ENCODE measurements at regions not wholly inside any gene's neighbourhood (a gene's known extent, or its start where the extent isn't known, plus 50 kb on each side); places are given as distances from the start of the nearest gene placed in this dataset.

- Mint-ChIP-seq H3K4me3 (no peak overlapping the region), H3K27me3 (no peaks in the 10 kb centered on the region), H3K4me1 (no peaks in the 10 kb centered on the region), H3K36me3 (no peaks in the 10 kb centered on the region), H3K9me3 (no peaks in the 10 kb centered on the region), H3K27ac (no peak overlapping the region)
- ATAC-seq: peak; percentile 17
Measured at GRCh38 chr2:8098476-8099266, 583.2 kb upstream of the ID2 start.

- H3K4me1 Mint-ChIP-seq: no peaks in the 10 kb centered on the region
- no peak overlapping the region for H3K4me3 Mint-ChIP-seq
- no peak for ATAC-seq
- H3K27ac Mint-ChIP-seq: no peak overlapping the region
- H3K9me3 Mint-ChIP-seq: no peaks in the 10 kb centered on the region
- H3K27me3 Mint-ChIP-seq: no peaks in the 10 kb centered on the region
- H3K36me3 Mint-ChIP-seq: no peaks in the 10 kb centered on the region
Measured at GRCh38 chr2:8099267-8099582, 582.6 kb upstream of the ID2 start.

GRCh38 chr2:8101614-8102277 is 580.1 kb upstream of the ID2 start:
- no peaks in the 10 kb centered on the region for H3K9me3 Mint-ChIP-seq
- no peak overlapping the region for H3K27ac Mint-ChIP-seq
- H3K27me3 Mint-ChIP-seq: peaks cover 21% of the 10 kb centered on the region
- H3K4me1 Mint-ChIP-seq: no peaks in the 10 kb centered on the region
- H3K4me3 Mint-ChIP-seq: no peak overlapping the region
- no peak for ATAC-seq
- no peaks in the 10 kb centered on the region for H3K36me3 Mint-ChIP-seq

GRCh38 chr2:8102470-8102869 is 579.4 kb upstream of the ID2 start:
- Mint-ChIP-seq H3K36me3 (no peaks in the 10 kb centered on the region), H3K27me3 (peaks cover 21% of the 10 kb centered on the region), H3K4me1 (no peaks in the 10 kb centered on the region), H3K9me3 (no peaks in the 10 kb centered on the region), H3K4me3 (no peak overlapping the region), H3K27ac (no peak overlapping the region)
- no peak for ATAC-seq

GRCh38 chr2:8103085-8103708 is 578.7 kb upstream of the ID2 start:
- ATAC-seq: no peak
- Mint-ChIP-seq H3K4me1 (no peaks in the 10 kb centered on the region), H3K4me3 (no peak overlapping the region), H3K36me3 (no peaks in the 10 kb centered on the region), H3K9me3 (no peaks in the 10 kb centered on the region), H3K27ac (no peak overlapping the region), H3K27me3 (peaks cover 21% of the 10 kb centered on the region)

GRCh38 chr2:8107150-8107549 is 574.7 kb upstream of the ID2 start:
- Mint-ChIP-seq H3K4me3 (no peak overlapping the region), H3K4me1 (no peaks in the 10 kb centered on the region), H3K27ac (no peak overlapping the region), H3K9me3 (no peaks in the 10 kb centered on the region), H3K36me3 (no peaks in the 10 kb centered on the region), H3K27me3 (peaks cover 34% of the 10 kb centered on the region)
- no peak for ATAC-seq

GRCh38 chr2:8107621-8108378 is 574.1 kb upstream of the ID2 start:
- Mint-ChIP-seq H3K27ac (no peak overlapping the region), H3K36me3 (no peaks in the 10 kb centered on the region)

GRCh38 chr2:8110716-8111115 is 571.1 kb upstream of the ID2 start:
- H3K27me3 Mint-ChIP-seq: peaks cover 51% of the 10 kb centered on the region
- ATAC-seq: no peak
- no peaks in the 10 kb centered on the region for H3K36me3 Mint-ChIP-seq
- H3K9me3 Mint-ChIP-seq: no peaks in the 10 kb centered on the region
- no peak overlapping the region for H3K27ac Mint-ChIP-seq
- H3K4me1 Mint-ChIP-seq: no peaks in the 10 kb centered on the region
- no peak overlapping the region for H3K4me3 Mint-ChIP-seq

More at GRCh38 chr2:8107621-8108378, 574.1 kb upstream of the ID2 start:
- no peak for ATAC-seq
- no peak overlapping the region for H3K4me3 Mint-ChIP-seq
- no peaks in the 10 kb centered on the region for H3K4me1 Mint-ChIP-seq
- H3K27me3 Mint-ChIP-seq: peaks cover 41% of the 10 kb centered on the region
- no peaks in the 10 kb centered on the region for H3K9me3 Mint-ChIP-seq

GRCh38 chr2:8111193-8111592 is 570.7 kb upstream of the ID2 start:
- H3K27me3 Mint-ChIP-seq: peaks cover 46% of the 10 kb centered on the region
- no peak overlapping the region for H3K4me3 Mint-ChIP-seq
- ATAC-seq: no peak
- H3K9me3 Mint-ChIP-seq: no peaks in the 10 kb centered on the region
- no peak overlapping the region for H3K27ac Mint-ChIP-seq
- H3K36me3 Mint-ChIP-seq: no peaks in the 10 kb centered on the region
- peaks cover 2% of the 10 kb centered on the region for H3K4me1 Mint-ChIP-seq

- H3K27me3 Mint-ChIP-seq: peaks cover 45% of the 10 kb centered on the region
- H3K27ac Mint-ChIP-seq: no peak overlapping the region
- H3K4me3 Mint-ChIP-seq: no peak overlapping the region
- H3K4me1 Mint-ChIP-seq: peaks cover 10% of the 10 kb centered on the region
- H3K9me3 Mint-ChIP-seq: no peaks in the 10 kb centered on the region
- no peaks in the 10 kb centered on the region for H3K36me3 Mint-ChIP-seq
- no peak for ATAC-seq
Measured at GRCh38 chr2:8115456-8115855, 566.4 kb upstream of the ID2 start.

GRCh38 chr2:8115966-8116365 is 565.9 kb upstream of the ID2 start:
- no peaks in the 10 kb centered on the region for H3K36me3 Mint-ChIP-seq
- peaks cover 43% of the 10 kb centered on the region for H3K27me3 Mint-ChIP-seq
- ATAC-seq: no peak
- no peak overlapping the region for H3K27ac Mint-ChIP-seq
- no peak overlapping the region for H3K4me3 Mint-ChIP-seq
- H3K9me3 Mint-ChIP-seq: no peaks in the 10 kb centered on the region
- peaks cover 10% of the 10 kb centered on the region for H3K4me1 Mint-ChIP-seq

- no peaks in the 10 kb centered on the region for H3K9me3 Mint-ChIP-seq
- no peak overlapping the region for H3K27ac Mint-ChIP-seq
- no peaks in the 10 kb centered on the region for H3K36me3 Mint-ChIP-seq
- ATAC-seq: peak; percentile 81
- H3K4me3 Mint-ChIP-seq: no peak overlapping the region
- peaks cover 10% of the 10 kb centered on the region for H3K4me1 Mint-ChIP-seq
- H3K27me3 Mint-ChIP-seq: peaks cover 37% of the 10 kb centered on the region
Measured at GRCh38 chr2:8116661-8117060, 565.2 kb upstream of the ID2 start.

GRCh38 chr2:8118940-8119781 is 562.7 kb upstream of the ID2 start:
- Mint-ChIP-seq H3K4me1 (peaks cover 10% of the 10 kb centered on the region), H3K4me3 (no peak overlapping the region), H3K27me3 (peaks cover 12% of the 10 kb centered on the region), H3K9me3 (no peaks in the 10 kb centered on the region), H3K36me3 (no peaks in the 10 kb centered on the region), H3K27ac (no peak overlapping the region)
- ATAC-seq: no peak

- peaks cover 10% of the 10 kb centered on the region for H3K4me1 Mint-ChIP-seq
- peaks cover 6% of the 10 kb centered on the region for H3K27me3 Mint-ChIP-seq
- H3K9me3 Mint-ChIP-seq: no peaks in the 10 kb centered on the region
- no peak overlapping the region for H3K27ac Mint-ChIP-seq
- H3K4me3 Mint-ChIP-seq: no peak overlapping the region
- ATAC-seq: no peak
- no peaks in the 10 kb centered on the region for H3K36me3 Mint-ChIP-seq
Measured at GRCh38 chr2:8119782-8120505, 561.9 kb upstream of the ID2 start.
